ENCODE measurements at regions not wholly inside any gene's neighbourhood (a gene's known extent, or its start where the extent isn't known, plus 50 kb on each side); places are given as distances from the start of the nearest gene placed in this dataset.

DNA sequence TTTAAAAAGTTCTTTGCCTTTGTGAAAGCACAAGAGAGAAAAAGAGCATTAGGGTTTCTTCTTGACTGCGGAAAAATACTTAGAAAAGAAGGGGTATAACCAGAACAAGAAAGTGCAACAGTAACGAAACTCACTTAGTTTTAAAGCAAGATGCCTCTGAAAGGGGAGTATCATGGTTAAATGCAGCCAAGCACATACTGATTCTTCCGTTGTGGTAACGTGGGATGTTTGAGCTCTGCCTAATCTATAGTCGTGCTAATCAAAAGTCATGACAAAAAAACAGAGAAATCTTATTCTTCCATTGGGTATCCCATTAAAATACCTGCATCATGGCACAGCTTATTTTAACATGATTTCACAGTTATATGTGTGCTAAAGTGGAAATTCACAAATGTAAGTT, 187.8 kb upstream of the LRFN5 start:
- TF ChIP-seq, protein P1, sequence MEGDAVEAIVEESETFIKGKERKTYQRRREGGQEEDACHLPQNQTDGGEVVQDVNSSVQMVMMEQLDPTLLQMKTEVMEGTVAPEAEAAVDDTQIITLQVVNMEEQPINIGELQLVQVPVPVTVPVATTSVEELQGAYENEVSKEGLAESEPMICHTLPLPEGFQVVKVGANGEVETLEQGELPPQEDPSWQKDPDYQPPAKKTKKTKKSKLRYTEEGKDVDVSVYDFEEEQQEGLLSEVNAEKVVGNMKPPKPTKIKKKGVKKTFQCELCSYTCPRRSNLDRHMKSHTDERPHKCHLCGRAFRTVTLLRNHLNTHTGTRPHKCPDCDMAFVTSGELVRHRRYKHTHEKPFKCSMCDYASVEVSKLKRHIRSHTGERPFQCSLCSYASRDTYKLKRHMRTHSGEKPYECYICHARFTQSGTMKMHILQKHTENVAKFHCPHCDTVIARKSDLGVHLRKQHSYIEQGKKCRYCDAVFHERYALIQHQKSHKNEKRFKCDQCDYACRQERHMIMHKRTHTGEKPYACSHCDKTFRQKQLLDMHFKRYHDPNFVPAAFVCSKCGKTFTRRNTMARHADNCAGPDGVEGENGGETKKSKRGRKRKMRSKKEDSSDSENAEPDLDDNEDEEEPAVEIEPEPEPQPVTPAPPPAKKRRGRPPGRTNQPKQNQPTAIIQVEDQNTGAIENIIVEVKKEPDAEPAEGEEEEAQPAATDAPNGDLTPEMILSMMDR (conservative IDR thresholded peaks at IDR 0.05; ENCODE audit: low read depth, low read length): no peak
- no peak overlapping the region for H3K4me3 ChIP-seq (ENCODE audit: low read depth, low read length)
- no peak for DNase-seq (ENCODE audit: low read depth)

DNA sequence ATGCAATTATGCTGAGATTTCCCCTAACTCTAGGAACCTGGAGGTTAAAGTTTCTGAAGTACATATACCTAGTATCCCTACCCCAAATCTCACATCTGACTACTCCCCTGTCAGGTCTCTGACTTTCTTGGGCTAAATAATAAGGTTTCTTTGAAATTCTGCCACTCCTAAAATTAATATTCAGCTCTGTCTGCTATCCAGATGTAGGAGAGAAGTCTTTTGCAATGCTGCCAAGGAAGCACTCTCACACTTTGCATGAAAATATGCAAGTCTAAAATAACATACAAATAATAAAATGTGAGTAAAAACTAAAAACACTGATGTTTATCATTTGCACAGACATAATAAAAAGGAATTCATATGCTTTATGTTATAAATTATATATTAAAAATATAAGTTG, 196.9 kb upstream of the LRFN5 start:
- no peak overlapping the region for H3K4me3 ChIP-seq (ENCODE audit: low read depth, low read length)
- DNase-seq (ENCODE audit: low read depth): no peak
- TF ChIP-seq, protein P1 (conservative IDR thresholded peaks at IDR 0.05; ENCODE audit: low read depth, low read length): no peak

DNA sequence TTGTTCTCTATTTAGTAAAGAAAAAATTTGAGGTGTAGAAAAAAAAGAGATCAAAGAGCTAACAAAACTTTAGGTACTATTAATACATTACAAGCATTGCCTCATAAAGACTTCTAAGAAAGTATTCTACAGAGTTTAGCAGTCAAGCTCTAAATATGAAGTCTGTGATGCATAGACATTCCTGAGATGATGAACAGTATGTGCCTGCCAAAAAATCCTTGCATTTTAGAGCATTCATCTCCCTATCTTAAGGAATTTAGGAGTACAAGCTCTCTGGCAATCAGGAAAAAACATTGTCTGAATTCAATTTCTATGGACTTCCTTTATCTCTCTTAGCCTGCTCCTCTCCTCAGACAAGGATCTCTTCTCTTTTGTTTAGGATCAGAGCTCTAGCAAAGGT, 202.6 kb upstream of the LRFN5 start:
- TF ChIP-seq, protein P1 (conservative IDR thresholded peaks at IDR 0.05; ENCODE audit: low read depth, low read length): no peak

DNA sequence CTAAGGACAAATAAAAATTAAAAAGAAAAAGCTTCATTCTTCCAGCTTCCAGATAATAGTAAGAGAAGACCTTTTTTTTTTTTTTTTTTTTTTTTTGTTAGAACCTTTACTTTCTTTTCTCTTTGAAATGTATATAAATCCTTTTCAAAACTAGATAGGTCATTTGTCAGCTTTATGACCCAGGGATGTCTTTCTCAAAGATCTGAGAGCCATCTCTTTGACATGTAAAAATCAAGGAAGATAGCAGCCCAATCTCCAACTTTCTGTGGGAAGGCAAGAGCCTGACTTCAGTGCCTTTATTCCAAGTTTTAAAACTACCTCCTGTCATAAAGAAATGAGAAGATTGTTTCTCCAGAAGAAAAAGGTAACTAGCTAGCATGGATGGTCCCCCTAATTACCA, 203.3 kb upstream of the LRFN5 start:
- no peak for DNase-seq (ENCODE audit: low read depth)
- TF ChIP-seq, protein P1 (conservative IDR thresholded peaks at IDR 0.05; ENCODE audit: low read depth, low read length): no peak
- H3K4me3 ChIP-seq (ENCODE audit: low read depth, low read length): no peak overlapping the region

More for the DNA sequence above, 202.6 kb upstream of the LRFN5 start:
- DNase-seq (ENCODE audit: low read depth): peak; percentile 8
- no peak overlapping the region for H3K4me3 ChIP-seq (ENCODE audit: low read depth, low read length)

DNA sequence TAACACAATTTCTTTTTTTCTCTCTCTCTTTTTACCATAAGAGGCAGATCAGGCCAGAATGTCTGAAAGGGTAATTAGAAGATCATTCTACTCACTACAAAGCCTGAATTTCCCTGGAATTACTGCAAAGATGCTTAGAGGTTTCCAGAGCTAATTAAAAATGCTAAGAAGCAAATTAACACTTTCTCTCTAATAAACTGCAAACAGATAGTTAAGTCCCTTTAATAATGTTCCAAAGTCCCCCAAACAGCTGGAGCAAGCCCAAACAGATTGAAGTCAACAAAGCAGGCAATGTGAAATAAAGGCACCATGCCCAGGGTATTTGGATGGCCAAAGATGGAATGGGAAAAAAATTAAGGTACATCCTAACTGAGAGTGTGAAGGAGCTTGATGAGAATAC, 208.8 kb upstream of the LRFN5 start:
- no peak for DNase-seq (ENCODE audit: low read depth)
- TF ChIP-seq, protein P1 (conservative IDR thresholded peaks at IDR 0.05; ENCODE audit: low read depth, low read length): no peak
- H3K4me3 ChIP-seq (ENCODE audit: low read depth, low read length): no peak overlapping the region

DNA sequence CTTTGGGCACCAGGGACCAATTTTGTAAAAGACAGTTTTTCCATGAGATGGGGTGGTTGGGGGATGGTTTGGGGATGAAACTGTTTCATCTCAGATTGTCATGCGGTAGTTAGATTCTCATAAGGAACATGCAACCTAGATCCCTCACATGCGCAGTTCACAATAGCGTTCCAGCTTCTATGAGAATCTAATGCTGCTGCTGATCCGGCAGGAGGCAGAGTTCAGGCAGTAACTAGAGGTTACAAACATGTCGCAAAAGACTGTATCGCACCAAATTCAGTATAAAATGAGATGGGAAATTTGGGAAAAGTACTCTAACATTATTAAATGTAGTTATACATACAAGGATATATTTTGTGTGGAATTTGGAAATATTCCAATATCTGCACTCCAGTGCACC, 213.2 kb upstream of the LRFN5 start:
- no peak for DNase-seq (ENCODE audit: low read depth)
- no peak overlapping the region for H3K4me3 ChIP-seq (ENCODE audit: low read depth, low read length)
- TF ChIP-seq, protein P1 (conservative IDR thresholded peaks at IDR 0.05; ENCODE audit: low read depth, low read length): no peak

DNA sequence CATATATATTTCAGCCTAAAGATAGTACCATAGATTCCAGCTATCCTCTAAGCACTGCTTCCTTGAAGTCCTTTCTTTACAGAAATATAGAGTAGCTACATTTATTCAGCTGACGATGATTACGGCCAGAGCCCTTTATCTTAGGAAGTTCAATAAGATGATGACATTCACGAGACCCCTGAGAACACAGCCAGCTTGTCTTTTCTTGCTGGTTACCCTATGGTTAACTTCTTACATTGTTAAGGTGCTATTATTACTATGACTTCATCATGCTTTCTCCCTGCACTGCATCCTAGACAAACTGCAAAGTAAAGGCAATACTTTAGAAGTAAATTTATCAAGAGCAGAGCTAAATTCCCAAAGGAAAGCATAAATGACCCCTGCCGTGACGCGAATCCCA, 214.4 kb upstream of the LRFN5 start:
- DNase-seq (ENCODE audit: low read depth): no peak
- TF ChIP-seq, protein P1 (conservative IDR thresholded peaks at IDR 0.05; ENCODE audit: low read depth, low read length): no peak
- H3K4me3 ChIP-seq (ENCODE audit: low read depth, low read length): no peak overlapping the region
